HL-60 (cell line): ENCODE measurements at regions not wholly inside any gene's neighbourhood (a gene's known extent, or its start where the extent isn't known, plus 50 kb on each side); places are given as distances from the start of the nearest gene placed in this dataset.

Experiments used
- DNase-seq, 2 experiments: peaks; one replicate each; pipeline ENCODE4 v3.0.0-alpha.2; 2010 to 2020; ENCODE audit warnings: low read depth in 1 of 2, low spot score in 1 of 2
- H3K27ac ChIP-seq: fragments of 250-450 bp; sonication (Bioruptor Pico); replicated peaks from 2 replicates; pipeline ENCODE4 v1.5.1; 2020; ENCODE audit warnings: mild to moderate bottlenecking, moderate library complexity
- H3K27me3 ChIP-seq: fragments of 250-450 bp; sonication (Bioruptor Pico); 2 replicates; pipeline ENCODE4 v1.5.1; 2021; ENCODE audit warnings: mild to moderate bottlenecking, moderate library complexity; ENCODE audit not compliant: insufficient read depth, poor library complexity, severe bottlenecking
- H3K4me3 ChIP-seq: replicated peaks from 2 replicates; pipeline ENCODE4 v1.5.1; 2011; ENCODE audit warnings: mild to moderate bottlenecking, control low read depth, low read length; ENCODE audit not compliant: insufficient read depth
- CTCF ChIP-seq: IDR thresholded peaks from one replicate; pipeline ENCODE4 v1.5.1; 2011; ENCODE audit warnings: low read length, control low read depth, inconsistent platforms; ENCODE audit not compliant: insufficient read depth
- GABPA ChIP-seq: IDR thresholded peaks from 2 replicates; pipeline ENCODE4 v1.6.1; 2012; ENCODE audit warnings: low read depth
- POLR2AphosphoS5 ChIP-seq: IDR thresholded peaks from 2 replicates; pipeline ENCODE4 v1.6.1; 2012; ENCODE audit warnings: low read depth
- REST ChIP-seq: IDR thresholded peaks from 2 replicates; pipeline ENCODE4 v1.6.1; 2012; ENCODE audit warnings: low read depth; ENCODE audit not compliant: insufficient replicate concordance
- SPI1 ChIP-seq: IDR thresholded peaks from 2 replicates; pipeline ENCODE4 v1.6.1; 2012; ENCODE audit warnings: low read depth, mild to moderate bottlenecking, borderline replicate concordance

GRCh38 chr13:79874396-79875360, 393.7 kb downstream of the NDFIP2 start:
- H3K4me3 ChIP-seq = no peak overlapping the region
- H3K27me3 ChIP-seq = no peaks in the 10 kb centered on the region
- H3K27ac ChIP-seq = no peak overlapping the region
- TF ChIP-seq SPI1 (no peak), GABPA (no peak), REST (no peak), CTCF (no peak), POLR2AphosphoS5 (no peak)
- no peak for DNase-seq

GRCh38 chr13:79871594-79871993, 390.6 kb downstream of the NDFIP2 start:
- no peak for TF ChIP-seq REST
- TF ChIP-seq CTCF = no peak
- no peak for TF ChIP-seq POLR2AphosphoS5
- no peak for TF ChIP-seq GABPA
- TF ChIP-seq SPI1 = no peak
- Histone ChIP-seq H3K27me3 (no peaks in the 10 kb centered on the region), H3K4me3 (no peak overlapping the region), H3K27ac (no peak overlapping the region)
- no peak for DNase-seq

DNA sequence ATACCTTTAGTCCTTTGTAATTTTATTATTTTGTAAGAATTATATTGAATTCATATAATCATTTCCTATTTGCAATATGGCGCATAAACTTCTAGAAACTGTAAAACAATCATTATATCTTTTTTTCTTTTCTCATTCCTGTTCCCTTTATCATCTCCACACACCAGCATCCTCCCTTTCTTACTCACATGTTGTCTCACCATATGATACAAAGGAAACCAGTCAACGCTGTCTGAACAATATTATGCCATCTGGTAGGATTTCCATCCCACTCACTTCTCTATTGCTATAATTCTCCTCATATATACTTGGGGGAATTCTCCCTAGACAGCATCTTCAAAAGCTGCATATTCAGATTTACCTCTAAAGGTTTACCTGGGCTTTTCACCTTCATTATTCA, 389.8 kb downstream of the NDFIP2 start:
- H3K4me3 ChIP-seq = no peak overlapping the region
- no peaks in the 10 kb centered on the region for H3K27me3 ChIP-seq
- no peak overlapping the region for H3K27ac ChIP-seq
- TF ChIP-seq SPI1 (no peak), POLR2AphosphoS5 (no peak), REST (no peak), GABPA (no peak), CTCF (no peak)
- no peak for DNase-seq
